PC-3 (cell line): ENCODE measurements at regions not wholly inside any gene's neighbourhood (a gene's known extent, or its start where the extent isn't known, plus 50 kb on each side); places are given as distances from the start of the nearest gene placed in this dataset.

Experiments used
- ATAC-seq: fragments of 200-7000 bp; cut with Tn5 transposase; 2 replicates; pipeline ENCODE4 v1.9.1; 2020; ENCODE audit warnings: mild to moderate bottlenecking, moderate library complexity
- BruUV-seq: library from RNA; stranded (reverse); fragments of 400-500 nt; replicated peaks from 2 replicates; lab custom pipeline; 2021; lab: Mats Ljungman, UMichigan
- CTCF ChIA-PET: fragments of 300-600 bp; sonication (Branson Sonifier 250); formaldehyde crosslinking; loops from one replicate; lab custom pipeline; 2022; ENCODE audit warnings: antibody characterized with exemption; lab: Charles Lee
- POLR2A ChIA-PET: fragments of 300-600 bp; sonication (Branson Sonifier 250); formaldehyde crosslinking; loops from one replicate; lab custom pipeline; 2022; ENCODE audit warnings: antibody characterized with exemption; ENCODE audit not compliant: unreplicated experiment; lab: Charles Lee
- DNase-seq: peaks from one replicate; pipeline ENCODE4 v3.0.0-alpha.2; 2015
- H2AFZ ChIP-seq: fragments of 300-600 bp; sonication (generic); 2 replicates; pipeline ENCODE4 v1.6.0; 2016; ENCODE audit warnings: antibody characterized with exemption, low read length
- H3F3A ChIP-seq: fragments of 300-600 bp; sonication (generic); one replicate; pipeline ENCODE4 v1.6.0; 2017; ENCODE audit warnings: antibody characterized with exemption, low read length, control low read depth, mild to moderate bottlenecking; ENCODE audit not compliant: unreplicated experiment
- H3K27ac ChIP-seq: fragments of 300-600 bp; sonication (generic); 2 replicates; pipeline ENCODE4 v1.5.1; 2016; ENCODE audit warnings: mild to moderate bottlenecking, low read length
- H3K27me3 ChIP-seq: fragments of 300-600 bp; sonication (generic); 2 replicates; pipeline ENCODE4 v1.6.1; 2016; ENCODE audit warnings: low read length, mixed read lengths
- H3K36me3 ChIP-seq: fragments of 300-600 bp; sonication (generic); 2 replicates; pipeline ENCODE4 v1.6.1; 2016; ENCODE audit warnings: low read depth, mixed run types, low read length, mixed read lengths
- H3K4me1 ChIP-seq: fragments of 300-600 bp; sonication (generic); 2 replicates; pipeline ENCODE4 v1.5.1; 2016; ENCODE audit warnings: low read length; ENCODE audit not compliant: insufficient read depth
- H3K4me2 ChIP-seq: fragments of 300-600 bp; sonication (generic); 2 replicates; pipeline ENCODE4 v1.6.0; 2016; ENCODE audit warnings: low read length
- H3K4me3 ChIP-seq: fragments of 300-600 bp; sonication (generic); 2 replicates; pipeline ENCODE4 v1.5.1; 2016; ENCODE audit warnings: mild to moderate bottlenecking, low read length, mixed read lengths
- H3K79me2 ChIP-seq: fragments of 300-600 bp; sonication (generic); 2 replicates; pipeline ENCODE4 v1.6.1; 2017; ENCODE audit warnings: low read length, mixed read lengths
- H3K9ac ChIP-seq: fragments of 300-600 bp; sonication (generic); 2 replicates; pipeline ENCODE4 v1.6.0; 2016; ENCODE audit warnings: mild to moderate bottlenecking, low read length
- H3K9me2 ChIP-seq: fragments of 300-600 bp; sonication (generic); replicated peaks from 2 replicates; pipeline ENCODE4 v1.6.1; 2016; ENCODE audit warnings: mixed run types, low read length, mixed read lengths
- H3K9me3 ChIP-seq: fragments of 300-600 bp; sonication (generic); 2 replicates; pipeline ENCODE4 v1.6.1; 2016; ENCODE audit warnings: low read length, mixed read lengths
- H4K20me1 ChIP-seq: fragments of 300-600 bp; sonication (generic); 2 replicates; pipeline ENCODE4 v1.6.1; 2016; ENCODE audit warnings: low read length, mixed read lengths
- EZH2 ChIP-seq: fragments of 300-600 bp; sonication (generic); IDR thresholded peaks from one replicate; pipeline ENCODE4 v1.6.1; 2017; ENCODE audit warnings: antibody characterized with exemption, mild to moderate bottlenecking, low read length; ENCODE audit not compliant: unreplicated experiment
- EZH2phosphoT487 ChIP-seq: fragments of 300-600 bp; sonication (generic); IDR thresholded peaks from 2 replicates; pipeline ENCODE4 v1.6.1; 2018; ENCODE audit warnings: mild to moderate bottlenecking, antibody characterized with exemption, low read length, borderline replicate concordance
- intact Hi-C: fragments of 100-400 bp; cut with micrococcal nuclease; formaldehyde crosslinking; loops from 2 replicates; pipeline ENCODE4 v1.9.0; 2023
- TF ChIP-seq, protein P1 (sequence below): fragments of 300-600 bp; sonication (generic); conservative IDR thresholded peaks from 2 replicates; pipeline ENCODE4 v1.5.1; 2017; ENCODE audit warnings: antibody characterized with exemption, low read depth, mild to moderate bottlenecking, low read length

DNA sequence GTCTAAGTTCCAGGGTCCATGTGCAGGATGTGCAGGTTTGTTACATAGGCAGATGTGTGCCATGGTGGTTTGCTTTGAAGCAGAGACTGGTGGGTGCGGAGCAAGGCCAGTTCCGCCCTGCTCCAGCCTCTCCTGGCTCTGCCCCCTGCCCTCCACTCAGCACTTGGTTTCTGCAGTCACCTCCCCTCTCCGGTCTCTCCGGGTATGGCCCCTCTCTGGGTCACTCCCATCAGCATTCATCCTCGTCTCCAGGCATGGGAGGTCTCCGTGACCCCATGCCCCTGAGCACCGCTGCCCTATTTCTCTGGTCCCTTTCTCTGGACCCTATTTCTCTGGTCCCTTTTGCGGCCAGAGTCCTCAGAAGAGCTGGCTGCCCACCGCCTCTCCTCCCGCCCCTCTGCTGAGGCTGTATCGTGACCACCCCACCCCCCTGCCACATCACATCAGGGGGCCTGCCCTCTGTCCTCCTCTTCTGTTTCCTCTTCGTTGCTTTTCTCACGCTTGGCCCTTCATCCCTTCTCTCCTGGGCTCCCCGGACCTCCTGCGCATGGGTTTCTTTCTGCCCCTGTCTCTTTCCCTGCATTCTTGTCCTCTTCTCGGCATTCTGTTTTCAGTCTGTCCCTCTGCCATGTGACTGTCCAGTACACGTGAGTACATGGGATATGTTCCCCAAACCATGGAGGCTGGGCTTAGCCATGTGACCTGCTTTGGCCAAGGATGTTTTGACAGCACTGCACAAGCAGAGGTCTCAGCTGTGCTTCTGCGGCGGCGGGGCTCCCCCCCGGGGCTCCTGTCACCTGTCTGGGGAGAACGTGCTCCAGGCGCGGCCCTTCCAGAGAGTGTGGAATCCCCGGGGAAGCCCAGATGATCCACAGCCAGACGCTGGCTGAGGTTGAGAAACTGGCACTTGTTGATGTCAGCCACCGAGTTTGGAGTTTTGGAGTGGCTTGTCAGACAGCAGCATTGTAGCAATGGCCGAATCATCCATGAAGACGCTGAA lies 54.4 kb upstream of the C1orf174 start:
- DNase-seq (no peak), ATAC-seq (no peak)
- intact Hi-C loops = no loop called here
- ChIA-PET CTCF (no interaction called here), POLR2A (no interaction called here)
- no peak overlapping the region for H2AFZ ChIP-seq
- peaks cover 78% of the 10 kb centered on the region for H3K27me3 ChIP-seq
- H4K20me1 ChIP-seq = no peaks in the 10 kb centered on the region
- H3K27ac ChIP-seq = no peak overlapping the region
- H3K4me2 ChIP-seq = no peak overlapping the region
- no peak overlapping the region for H3K9ac ChIP-seq
- H3K9me2 ChIP-seq = no peaks in the 10 kb centered on the region
- no peak overlapping the region for H3K4me3 ChIP-seq
- no peaks in the 10 kb centered on the region for H3K9me3 ChIP-seq
- no TSS peak for BruUV-seq
- TF ChIP-seq EZH2phosphoT487 = no peak
- TF ChIP-seq, protein P1, sequence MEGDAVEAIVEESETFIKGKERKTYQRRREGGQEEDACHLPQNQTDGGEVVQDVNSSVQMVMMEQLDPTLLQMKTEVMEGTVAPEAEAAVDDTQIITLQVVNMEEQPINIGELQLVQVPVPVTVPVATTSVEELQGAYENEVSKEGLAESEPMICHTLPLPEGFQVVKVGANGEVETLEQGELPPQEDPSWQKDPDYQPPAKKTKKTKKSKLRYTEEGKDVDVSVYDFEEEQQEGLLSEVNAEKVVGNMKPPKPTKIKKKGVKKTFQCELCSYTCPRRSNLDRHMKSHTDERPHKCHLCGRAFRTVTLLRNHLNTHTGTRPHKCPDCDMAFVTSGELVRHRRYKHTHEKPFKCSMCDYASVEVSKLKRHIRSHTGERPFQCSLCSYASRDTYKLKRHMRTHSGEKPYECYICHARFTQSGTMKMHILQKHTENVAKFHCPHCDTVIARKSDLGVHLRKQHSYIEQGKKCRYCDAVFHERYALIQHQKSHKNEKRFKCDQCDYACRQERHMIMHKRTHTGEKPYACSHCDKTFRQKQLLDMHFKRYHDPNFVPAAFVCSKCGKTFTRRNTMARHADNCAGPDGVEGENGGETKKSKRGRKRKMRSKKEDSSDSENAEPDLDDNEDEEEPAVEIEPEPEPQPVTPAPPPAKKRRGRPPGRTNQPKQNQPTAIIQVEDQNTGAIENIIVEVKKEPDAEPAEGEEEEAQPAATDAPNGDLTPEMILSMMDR = no peak
- no peak for TF ChIP-seq EZH2
- no peaks in the 10 kb centered on the region for H3K36me3 ChIP-seq
- no peaks in the 10 kb centered on the region for H3K79me2 ChIP-seq
- no peaks in the 10 kb centered on the region for H3F3A ChIP-seq
- peaks cover 6% of the 10 kb centered on the region for H3K4me1 ChIP-seq

DNA sequence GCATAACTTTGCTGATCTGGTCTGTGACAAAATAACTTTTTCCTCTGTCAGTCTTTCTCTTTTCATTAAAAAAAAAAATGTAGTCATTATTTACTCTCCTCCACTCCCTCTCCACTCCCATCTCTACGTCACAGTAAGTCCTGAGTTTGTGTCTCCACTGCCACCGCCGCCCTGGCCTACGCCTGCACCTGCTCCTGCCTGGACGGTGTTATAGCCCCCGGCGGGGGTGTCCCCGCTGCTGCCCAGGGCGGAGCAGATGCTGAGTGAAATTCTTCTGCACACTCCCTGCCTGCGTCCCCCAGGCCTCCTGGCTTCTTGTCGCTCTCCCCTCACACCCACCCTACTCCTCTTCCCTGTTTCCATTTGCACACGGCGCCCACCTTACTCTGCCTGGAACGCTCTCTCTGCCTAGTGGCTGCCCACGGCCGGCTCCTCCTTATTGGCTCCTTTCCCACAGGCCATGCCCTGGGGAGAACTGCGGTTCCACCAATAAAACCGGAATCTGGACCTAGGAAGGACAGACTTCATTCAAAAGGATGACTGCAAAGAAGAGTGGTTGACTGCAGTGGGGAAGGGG lies 55.2 kb upstream of the C1orf174 start:
- H3K4me1 ChIP-seq = peaks cover 6% of the 10 kb centered on the region
- intact Hi-C loops = no loop called here
- H3K9me2 ChIP-seq = no peaks in the 10 kb centered on the region
- CTCF ChIA-PET = no interaction called here
- H3K27ac ChIP-seq = no peak overlapping the region
- H3K79me2 ChIP-seq = no peaks in the 10 kb centered on the region
- no peak overlapping the region for H3K4me3 ChIP-seq
- no peak overlapping the region for H3K4me2 ChIP-seq
- H3K27me3 ChIP-seq = peaks cover 81% of the 10 kb centered on the region
- no TSS peak for BruUV-seq
- H4K20me1 ChIP-seq = no peaks in the 10 kb centered on the region
- H3F3A ChIP-seq = no peaks in the 10 kb centered on the region
- POLR2A ChIA-PET = no interaction called here
- no peak overlapping the region for H3K9ac ChIP-seq
- ATAC-seq = no peak
- TF ChIP-seq, protein P1 = no peak
- TF ChIP-seq EZH2 (no peak), EZH2phosphoT487 (no peak)
- no peaks in the 10 kb centered on the region for H3K9me3 ChIP-seq
- no peak overlapping the region for H2AFZ ChIP-seq
- no peak for DNase-seq
- no peaks in the 10 kb centered on the region for H3K36me3 ChIP-seq
